ENCODE measurements at regions not wholly inside any gene's neighbourhood (a gene's known extent, or its start where the extent isn't known, plus 50 kb on each side); places are given as distances from the start of the nearest gene placed in this dataset.

- in situ Hi-C loops (cut with HindIII; ENCODE audit: low pct_unique_long_range_greater_than_20kb, low sequenced_read_pairs) = no loop called here
- H3K4me3 ChIP-seq (ENCODE audit: low read depth in 2 of 2, low read length in 2 of 2) = no peak overlapping the region
- no TSS peak for BruUV-seq (replicated peaks)
- H3K36me3 ChIP-seq (ENCODE audit: control insufficient read depth, insufficient read depth, low read length) = no peaks in the 10 kb centered on the region
- no peaks in the 10 kb centered on the region for H3K4me1 ChIP-seq (ENCODE audit: control insufficient read depth, insufficient read depth, low read length)
- ATAC-seq (no peak), DNase-seq (ENCODE audit: low read depth, low spot score) (no peak)
- no peak for TF ChIP-seq SIN3A (IDR thresholded peaks at IDR 0.05; ENCODE audit: borderline replicate concordance, insufficient read depth, low read depth, low read length)
- TF ChIP-seq CTCF (IDR thresholded peaks at IDR 0.05) = no peak
- TF ChIP-seq REST (IDR thresholded peaks at IDR 0.05; ENCODE audit: insufficient read depth in 1 of 2, low read depth in 2 of 2, low read length in 1 of 2) = no peak
- TF ChIP-seq TCF7L2 (IDR thresholded peaks at IDR 0.05; ENCODE audit: low read depth, low read length) = no peak
- TF ChIP-seq POLR2AphosphoS5 (IDR thresholded peaks at IDR 0.05; ENCODE audit: low read depth, low read length) = no peak
- no peaks in the 10 kb centered on the region for H3K27me3 ChIP-seq (ENCODE audit: control insufficient read depth, insufficient read depth, low read length)
- ChIA-PET POLR2A (no interaction called here), CTCF (no interaction called here)
- no peak overlapping the region for H3K27ac ChIP-seq (ENCODE audit: low read length)
- intact Hi-C loops (cut with micrococcal nuclease; ENCODE audit: unreplicated experiment) = no loop called here
- no peaks in the 10 kb centered on the region for H3K9me3 ChIP-seq (ENCODE audit: control insufficient read depth, insufficient read depth, low read depth, low read length)
These were observed 82.8 kb upstream of the HIVEP1 start for GRCh38 chr6:11929241-11929835.

- H3K4me3 ChIP-seq (ENCODE audit: low read depth in 2 of 2, low read length in 2 of 2) = no peak overlapping the region
- no peaks in the 10 kb centered on the region for H3K4me1 ChIP-seq (ENCODE audit: control insufficient read depth, insufficient read depth, low read length)
- DNase-seq (ENCODE audit: low read depth, low spot score) (no peak), ATAC-seq (no peak)
- ChIA-PET POLR2A (no interaction called here), CTCF (no interaction called here)
- H3K9me3 ChIP-seq (ENCODE audit: control insufficient read depth, insufficient read depth, low read depth, low read length) = no peaks in the 10 kb centered on the region
- TF ChIP-seq TCF7L2 (IDR thresholded peaks at IDR 0.05; ENCODE audit: low read depth, low read length) (no peak), REST (IDR thresholded peaks at IDR 0.05; ENCODE audit: insufficient read depth in 1 of 2, low read depth in 2 of 2, low read length in 1 of 2) (no peak), POLR2AphosphoS5 (IDR thresholded peaks at IDR 0.05; ENCODE audit: low read depth, low read length) (no peak), SIN3A (IDR thresholded peaks at IDR 0.05; ENCODE audit: borderline replicate concordance, insufficient read depth, low read depth, low read length) (no peak), CTCF (IDR thresholded peaks at IDR 0.05) (no peak)
- in situ Hi-C loops (cut with HindIII; ENCODE audit: low pct_unique_long_range_greater_than_20kb, low sequenced_read_pairs) = no loop called here
- H3K27ac ChIP-seq (ENCODE audit: low read length) = no peak overlapping the region
- H3K27me3 ChIP-seq (ENCODE audit: control insufficient read depth, insufficient read depth, low read length) = no peaks in the 10 kb centered on the region
- no TSS peak for BruUV-seq (replicated peaks)
- intact Hi-C loops (cut with micrococcal nuclease; ENCODE audit: unreplicated experiment) = no loop called here
- no peaks in the 10 kb centered on the region for H3K36me3 ChIP-seq (ENCODE audit: control insufficient read depth, insufficient read depth, low read length)
These were observed 85.3 kb upstream of the HIVEP1 start for GRCh38 chr6:11926594-11927407.
